ENCODE measurements at regions not wholly inside any gene's neighbourhood (a gene's known extent, or its start where the extent isn't known, plus 50 kb on each side); places are given as distances from the start of the nearest gene placed in this dataset.

DNA sequence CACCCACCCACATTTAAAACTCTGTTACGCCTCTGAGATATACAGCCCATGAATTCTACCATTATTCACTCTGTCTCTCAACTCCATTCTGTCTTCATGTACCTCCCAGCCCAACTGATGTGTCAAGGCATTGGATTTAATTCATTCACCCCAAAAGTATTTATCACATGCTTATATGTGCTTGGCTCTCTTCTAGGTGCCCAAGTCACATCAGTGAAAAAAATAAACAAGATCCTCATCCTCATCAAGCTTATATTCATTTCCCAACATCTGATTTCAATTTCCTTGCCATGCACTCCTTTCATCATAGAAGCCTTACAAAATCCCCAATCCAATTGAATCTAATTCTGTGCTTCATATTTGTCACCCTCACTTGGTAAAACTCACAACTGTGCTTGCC, 967.6 kb downstream of the LTN1 start:
- TF ChIP-seq CTCF (IDR thresholded peaks at IDR 0.05; ENCODE audit: low read depth, low read length, poor library complexity, severe bottlenecking) (no peak), EZH2phosphoT487 (IDR thresholded peaks at IDR 0.05; ENCODE audit: borderline replicate concordance, low read length) (no peak)
